ENCODE measurements at regions not wholly inside any gene's neighbourhood (a gene's known extent, or its start where the extent isn't known, plus 50 kb on each side); places are given as distances from the start of the nearest gene placed in this dataset.

DNA sequence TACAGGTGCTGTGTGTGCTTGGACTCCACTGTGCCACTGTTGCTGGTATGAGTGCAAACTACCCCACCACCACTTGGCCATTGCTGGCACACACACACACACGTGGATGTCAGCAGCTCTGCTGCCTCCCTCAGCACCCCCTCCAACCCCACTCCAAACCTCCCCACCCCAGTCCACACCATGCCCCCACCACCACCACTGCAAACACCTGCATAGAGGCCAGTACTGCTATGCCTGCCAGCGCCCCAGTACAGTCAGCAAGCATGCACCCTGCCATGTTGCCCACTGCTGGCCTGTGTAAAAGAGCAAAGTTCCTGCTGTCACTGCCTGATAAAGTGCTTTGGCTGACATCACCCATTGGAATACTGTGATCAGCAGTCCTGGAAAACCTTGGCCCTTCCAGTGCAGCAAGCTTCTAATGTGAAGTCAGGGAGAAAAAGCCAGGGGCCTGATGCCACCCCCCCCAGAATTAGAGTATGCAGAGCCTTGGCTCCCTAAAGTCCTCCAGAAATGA is 519.2 kb upstream of the PCDH15 start:
- Histone ChIP-seq H3K27me3 (no peaks in the 10 kb centered on the region), H3K4me3 (no peak overlapping the region), H3K36me3 (no peaks in the 10 kb centered on the region), H3K9me3 (replicated peaks) (no peaks in the 10 kb centered on the region), H3K27ac (no peak overlapping the region), H3K4me1 (no peaks in the 10 kb centered on the region)
- DNase-seq: no peak

GRCh38 chr10:55311848-55312635 is 511.0 kb upstream of the PCDH15 start:
- Histone ChIP-seq H3K27me3 (no peaks in the 10 kb centered on the region), H3K4me3 (no peak overlapping the region), H3K27ac (no peak overlapping the region), H3K36me3 (no peaks in the 10 kb centered on the region), H3K4me1 (no peaks in the 10 kb centered on the region), H3K9me3 (replicated peaks) (no peaks in the 10 kb centered on the region)
- DNase-seq: no peak

- no peaks in the 10 kb centered on the region for H3K9me3 ChIP-seq (replicated peaks)
- no peaks in the 10 kb centered on the region for H3K27me3 ChIP-seq
- H3K27ac ChIP-seq: no peak overlapping the region
- DNase-seq: no peak
- H3K36me3 ChIP-seq: no peaks in the 10 kb centered on the region
- no peak overlapping the region for H3K4me3 ChIP-seq
- H3K4me1 ChIP-seq: no peaks in the 10 kb centered on the region
Observed at GRCh38 chr10:55310143-55310542, 509.1 kb upstream of the PCDH15 start.

DNA sequence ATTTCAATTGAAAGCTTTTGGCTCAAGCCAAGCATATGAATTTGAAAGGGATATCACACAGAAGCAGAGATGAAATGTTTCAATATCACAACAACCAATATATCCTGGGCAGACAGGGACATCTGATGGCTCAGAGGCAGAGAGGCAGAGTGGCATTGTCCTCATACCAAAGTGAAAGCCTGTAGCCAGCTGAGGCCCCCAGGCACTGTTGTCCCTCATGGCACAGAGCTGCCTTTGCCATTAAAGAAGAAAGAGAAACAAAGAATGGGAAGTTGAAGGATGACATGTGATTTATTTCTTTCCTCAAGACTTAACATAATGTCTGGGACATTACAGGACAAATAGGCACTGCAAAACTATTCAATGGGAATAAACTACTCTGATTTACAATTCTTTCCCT is 504.3 kb upstream of the PCDH15 start:
- no peak for DNase-seq
- Histone ChIP-seq H3K4me1 (no peaks in the 10 kb centered on the region), H3K4me3 (no peak overlapping the region), H3K36me3 (no peaks in the 10 kb centered on the region), H3K9me3 (replicated peaks) (no peaks in the 10 kb centered on the region), H3K27ac (no peak overlapping the region), H3K27me3 (no peaks in the 10 kb centered on the region)

DNA sequence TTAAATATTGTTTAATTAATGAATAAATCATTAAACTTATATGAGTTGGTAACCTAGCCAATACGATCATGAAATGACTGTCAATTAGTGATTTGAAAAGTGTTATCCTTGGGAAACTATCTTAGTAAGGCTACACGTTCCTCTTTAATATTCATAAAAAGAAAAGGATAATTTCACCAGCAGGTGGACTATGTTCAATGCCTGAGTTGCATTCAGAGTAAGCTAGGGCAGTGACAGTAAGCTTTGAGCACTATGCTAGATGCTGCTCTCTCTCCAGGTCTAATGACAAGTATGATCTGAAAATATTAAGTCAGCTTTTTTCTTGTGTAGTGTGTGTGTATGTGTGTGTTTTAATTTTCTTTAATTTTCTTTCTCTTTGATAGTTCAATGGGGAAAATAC is 486.3 kb upstream of the PCDH15 start:
- Histone ChIP-seq H3K4me3 (no peak overlapping the region), H3K36me3 (no peaks in the 10 kb centered on the region), H3K27me3 (no peaks in the 10 kb centered on the region), H3K27ac (no peak overlapping the region), H3K4me1 (no peaks in the 10 kb centered on the region), H3K9me3 (replicated peaks) (no peaks in the 10 kb centered on the region)
- DNase-seq: peak in 1 of 2 experiments; percentile 3

DNA sequence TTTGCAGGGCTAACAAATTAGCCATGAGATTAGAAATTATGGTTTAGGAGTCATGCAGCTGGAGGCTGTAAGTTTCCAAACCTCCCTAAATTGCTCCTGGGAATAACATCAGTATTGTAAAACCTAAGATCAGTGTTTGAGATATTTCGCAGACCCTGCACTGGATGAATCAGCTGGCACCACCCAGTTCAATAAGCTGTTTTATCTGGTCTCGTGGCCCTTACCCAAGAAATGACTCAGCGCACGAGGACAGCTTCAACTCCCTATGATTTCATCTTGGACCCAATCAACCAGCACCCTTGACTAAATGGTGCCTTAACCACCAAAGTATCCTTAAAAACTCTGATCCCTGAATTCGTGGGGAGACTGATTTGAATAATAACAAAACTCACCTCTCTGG is 482.0 kb upstream of the PCDH15 start:
- H3K9me3 ChIP-seq (replicated peaks): no peaks in the 10 kb centered on the region
- DNase-seq: no peak
- H3K27me3 ChIP-seq: no peaks in the 10 kb centered on the region
- no peaks in the 10 kb centered on the region for H3K36me3 ChIP-seq
- H3K4me1 ChIP-seq: no peaks in the 10 kb centered on the region
- H3K27ac ChIP-seq: no peak overlapping the region
- no peak overlapping the region for H3K4me3 ChIP-seq

- DNase-seq: no peak
- no peaks in the 10 kb centered on the region for H3K36me3 ChIP-seq
- no peaks in the 10 kb centered on the region for H3K9me3 ChIP-seq (replicated peaks)
- H3K4me1 ChIP-seq: no peaks in the 10 kb centered on the region
- no peaks in the 10 kb centered on the region for H3K27me3 ChIP-seq
- H3K4me3 ChIP-seq: no peak overlapping the region
- no peak overlapping the region for H3K27ac ChIP-seq
Observed at GRCh38 chr10:55280696-55281095, 479.7 kb upstream of the PCDH15 start.

GRCh38 chr10:55277549-55277948 is 476.5 kb upstream of the PCDH15 start:
- DNase-seq: no peak
- no peaks in the 10 kb centered on the region for H3K9me3 ChIP-seq (replicated peaks)
- no peaks in the 10 kb centered on the region for H3K27me3 ChIP-seq
- H3K4me3 ChIP-seq: no peak overlapping the region
- no peak overlapping the region for H3K27ac ChIP-seq
- H3K36me3 ChIP-seq: no peaks in the 10 kb centered on the region
- H3K4me1 ChIP-seq: no peaks in the 10 kb centered on the region

DNA sequence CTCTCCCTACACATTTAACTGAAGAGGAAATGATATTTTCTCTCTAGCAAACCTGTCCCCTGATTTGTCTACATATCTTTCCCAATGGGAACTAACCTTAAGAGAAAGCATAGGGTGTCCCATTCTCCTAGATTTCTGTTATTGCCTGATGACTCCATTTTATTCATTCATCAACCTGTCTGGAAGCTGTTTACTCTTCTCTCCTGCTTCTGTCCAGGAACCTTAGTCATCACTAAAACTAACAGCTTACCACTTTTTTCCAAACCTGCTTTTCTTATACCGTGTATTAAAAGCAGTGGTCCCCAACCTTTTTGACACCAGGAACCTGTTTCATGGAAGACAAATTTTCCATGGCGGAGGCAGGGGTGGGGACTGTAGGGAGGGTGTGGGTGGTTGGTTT is 473.3 kb upstream of the PCDH15 start:
- H3K9me3 ChIP-seq (replicated peaks): no peaks in the 10 kb centered on the region
- H3K27me3 ChIP-seq: no peaks in the 10 kb centered on the region
- H3K36me3 ChIP-seq: no peaks in the 10 kb centered on the region
- H3K27ac ChIP-seq: no peak overlapping the region
- DNase-seq: no peak
- H3K4me3 ChIP-seq: no peak overlapping the region
- H3K4me1 ChIP-seq: no peaks in the 10 kb centered on the region

DNA sequence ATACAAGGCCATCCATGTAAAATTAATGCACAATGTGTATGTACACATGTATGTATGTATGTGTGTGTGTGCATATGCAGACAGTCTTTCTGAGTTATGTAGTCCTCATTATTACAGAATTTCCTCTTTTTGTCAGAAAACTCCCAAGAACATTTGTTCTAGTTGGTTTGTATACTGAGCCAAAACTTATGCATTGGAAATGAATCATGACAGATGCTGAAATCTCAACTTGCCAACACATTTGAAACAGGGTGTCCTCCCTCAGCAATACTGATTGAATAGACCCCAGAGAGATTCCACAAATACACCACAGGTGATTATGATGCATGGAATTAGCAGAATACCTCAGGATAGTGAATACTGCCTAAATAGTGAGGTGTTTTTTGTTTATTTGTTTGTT is 472.9 kb upstream of the PCDH15 start:
- no peaks in the 10 kb centered on the region for H3K4me1 ChIP-seq
- no peaks in the 10 kb centered on the region for H3K9me3 ChIP-seq (replicated peaks)
- H3K27ac ChIP-seq: no peak overlapping the region

GRCh38 chr10:55272886-55273285 is 471.9 kb upstream of the PCDH15 start:
- Histone ChIP-seq H3K27ac (no peak overlapping the region), H3K4me3 (no peak overlapping the region), H3K9me3 (replicated peaks) (no peaks in the 10 kb centered on the region), H3K36me3 (no peaks in the 10 kb centered on the region), H3K27me3 (no peaks in the 10 kb centered on the region), H3K4me1 (no peaks in the 10 kb centered on the region)
- DNase-seq: no peak

More for the DNA sequence above, 472.9 kb upstream of the PCDH15 start:
- DNase-seq: no peak
- Histone ChIP-seq H3K36me3 (no peaks in the 10 kb centered on the region), H3K4me3 (no peak overlapping the region), H3K27me3 (no peaks in the 10 kb centered on the region)

DNA sequence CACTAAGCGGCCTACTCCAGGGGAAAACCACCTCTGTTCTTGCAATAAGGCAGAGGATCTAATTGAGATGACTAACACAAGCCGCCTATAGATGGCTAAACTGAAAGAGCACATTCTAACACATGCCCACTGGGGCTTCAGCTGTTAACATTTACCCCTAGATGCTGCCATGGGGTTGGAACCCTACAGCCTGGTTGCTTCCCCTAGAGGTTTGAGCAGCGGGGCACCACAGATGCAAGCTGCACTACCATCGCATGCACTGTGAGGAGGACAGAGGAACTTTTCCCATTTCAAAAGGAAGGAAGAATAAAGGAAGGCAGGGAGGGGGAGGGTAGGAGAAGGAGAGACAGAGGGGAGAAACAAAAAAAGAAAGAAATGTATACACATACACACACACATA is 465.8 kb upstream of the PCDH15 start:
- Histone ChIP-seq H3K27ac (no peak overlapping the region), H3K9me3 (replicated peaks) (no peaks in the 10 kb centered on the region), H3K27me3 (no peaks in the 10 kb centered on the region)

GRCh38 chr10:55263327-55263726 is 462.3 kb upstream of the PCDH15 start:
- no peaks in the 10 kb centered on the region for H3K4me1 ChIP-seq
- no peak for DNase-seq
- no peak overlapping the region for H3K27ac ChIP-seq
- H3K36me3 ChIP-seq: no peaks in the 10 kb centered on the region
- H3K4me3 ChIP-seq: no peak overlapping the region
- no peaks in the 10 kb centered on the region; the same call in 1 of the 2 replicates for H3K27me3 ChIP-seq
- H3K9me3 ChIP-seq (replicated peaks): no peaks in the 10 kb centered on the region

More for the DNA sequence above, 465.8 kb upstream of the PCDH15 start:
- no peaks in the 10 kb centered on the region for H3K36me3 ChIP-seq
- H3K4me1 ChIP-seq: no peaks in the 10 kb centered on the region
- no peak for DNase-seq
- H3K4me3 ChIP-seq: no peak overlapping the region

- H3K27ac ChIP-seq: no peak overlapping the region
- no peak overlapping the region for H3K4me3 ChIP-seq
- no peaks in the 10 kb centered on the region for H3K4me1 ChIP-seq
- no peak for DNase-seq
- no peaks in the 10 kb centered on the region for H3K9me3 ChIP-seq (replicated peaks)
- H3K27me3 ChIP-seq: no peaks in the 10 kb centered on the region
- no peaks in the 10 kb centered on the region for H3K36me3 ChIP-seq
Observed at GRCh38 chr10:55242544-55242943, 441.5 kb upstream of the PCDH15 start.

GRCh38 chr10:55237462-55237861 is 436.4 kb upstream of the PCDH15 start:
- no peaks in the 10 kb centered on the region for H3K4me1 ChIP-seq
- H3K36me3 ChIP-seq: no peaks in the 10 kb centered on the region
- no peak for DNase-seq
- H3K4me3 ChIP-seq: no peak overlapping the region
- H3K27ac ChIP-seq: no peak overlapping the region
- no peaks in the 10 kb centered on the region for H3K9me3 ChIP-seq (replicated peaks)
- H3K27me3 ChIP-seq: no peaks in the 10 kb centered on the region

DNA sequence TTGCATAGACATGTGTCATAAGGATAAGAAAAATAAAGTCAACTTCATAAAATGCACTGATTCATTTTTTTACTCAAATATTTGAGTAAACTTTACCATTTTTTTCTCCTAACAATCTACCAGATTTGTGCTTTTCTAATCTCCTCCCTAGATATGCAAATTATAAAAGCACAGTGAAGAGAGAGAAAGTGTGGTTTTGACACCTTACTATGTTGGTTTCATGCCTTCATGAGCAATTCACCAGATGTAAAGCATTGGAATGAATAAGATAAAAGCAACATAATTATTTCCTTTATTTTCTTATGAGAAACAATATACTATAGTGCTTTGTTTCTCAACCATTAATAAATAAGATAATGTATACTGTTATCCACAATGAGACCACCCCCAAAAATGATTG is 432.5 kb upstream of the PCDH15 start:
- Histone ChIP-seq H3K27ac (no peak overlapping the region), H3K9me3 (replicated peaks) (no peaks in the 10 kb centered on the region), H3K4me1 (no peaks in the 10 kb centered on the region), H3K4me3 (no peak overlapping the region), H3K36me3 (no peaks in the 10 kb centered on the region), H3K27me3 (no peaks in the 10 kb centered on the region)
- DNase-seq: no peak

All from SJCRH30 (cell line).